ENCODE measurements at regions not wholly inside any gene's neighbourhood (a gene's known extent, or its start where the extent isn't known, plus 50 kb on each side); places are given as distances from the start of the nearest gene placed in this dataset.

GRCh38 chr4:130576218-130576617, 1480.3 kb downstream of the C4orf33 start:
- no peak for DNase-seq (ENCODE audit: low read depth, low spot score)
- no peak for TF ChIP-seq YY1 (IDR thresholded peaks at IDR 0.05; ENCODE audit: insufficient read depth, insufficient read length)
- TF ChIP-seq ZNF274 (IDR thresholded peaks at IDR 0.05; ENCODE audit: low read depth, low read length): no peak
- no peak for TF ChIP-seq SUZ12 (IDR thresholded peaks at IDR 0.05; ENCODE audit: extremely low read depth, insufficient read depth, insufficient read length)
- Histone ChIP-seq H3K4me3 (ENCODE audit: insufficient read length, low read depth) (no peak overlapping the region), H3K36me3 (ENCODE audit: insufficient read depth, insufficient read length, low read length) (no peaks in the 10 kb centered on the region), H3K4me1 (ENCODE audit: insufficient read depth, insufficient read length) (no peaks in the 10 kb centered on the region), H3K9ac (ENCODE audit: insufficient read length, low read depth) (no peak overlapping the region), H3K27me3 (ENCODE audit: insufficient read depth, insufficient read length) (no peaks in the 10 kb centered on the region), H3K9me3 (ENCODE audit: insufficient read depth, low read length) (no peaks in the 10 kb centered on the region; the same call in 1 of the 2 replicates)

DNA sequence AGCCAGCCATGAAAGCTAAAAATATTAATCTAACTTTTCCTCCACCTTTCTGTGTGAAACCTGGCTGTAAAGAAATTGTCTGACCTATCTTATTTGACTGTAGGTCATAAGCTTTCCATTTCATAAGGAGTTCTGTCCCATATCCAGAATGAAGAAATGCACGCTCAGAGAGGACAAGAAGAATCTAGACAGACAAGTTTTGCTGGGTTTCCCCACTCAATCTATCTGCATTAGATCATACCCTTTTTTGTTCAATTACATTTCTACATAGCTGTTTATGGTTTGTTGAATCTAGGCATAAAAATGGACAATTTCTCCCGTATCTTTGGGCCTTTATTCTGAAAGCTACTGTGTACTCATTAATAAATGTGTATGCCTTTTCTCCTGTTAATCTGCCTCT, 1495.1 kb downstream of the C4orf33 start:
- DNase-seq (ENCODE audit: low read depth, low spot score): no peak
- no peak overlapping the region for H3K9ac ChIP-seq (ENCODE audit: insufficient read length, low read depth)
- no peak for TF ChIP-seq ZNF274 (IDR thresholded peaks at IDR 0.05; ENCODE audit: low read depth, low read length)
- no peak for TF ChIP-seq SUZ12 (IDR thresholded peaks at IDR 0.05; ENCODE audit: extremely low read depth, insufficient read depth, insufficient read length)
- no peak for TF ChIP-seq YY1 (IDR thresholded peaks at IDR 0.05; ENCODE audit: insufficient read depth, insufficient read length)

DNA sequence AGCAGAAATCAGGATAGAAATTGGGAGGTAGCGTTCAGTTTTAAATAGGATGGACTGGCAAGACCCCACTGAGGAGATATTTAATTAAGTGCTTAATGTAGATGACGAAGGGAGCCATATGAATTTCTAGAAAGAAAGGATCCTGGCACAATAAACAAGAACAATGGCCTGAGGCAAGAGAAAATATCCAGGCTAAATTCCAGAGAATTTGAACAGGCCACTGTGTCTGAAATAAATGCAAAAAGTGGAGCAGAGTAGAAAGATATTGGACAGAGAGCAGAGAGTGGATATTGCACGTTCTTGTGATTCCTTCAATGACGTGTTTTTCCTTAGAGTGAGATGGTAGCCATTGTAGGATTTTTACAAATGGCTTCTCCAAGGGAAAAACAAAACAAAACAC, 1504.8 kb downstream of the C4orf33 start:
- no peaks in the 10 kb centered on the region for H3K36me3 ChIP-seq (ENCODE audit: insufficient read depth, insufficient read length, low read length)
- TF ChIP-seq ZNF274 (IDR thresholded peaks at IDR 0.05; ENCODE audit: low read depth, low read length) (no peak), SUZ12 (IDR thresholded peaks at IDR 0.05; ENCODE audit: extremely low read depth, insufficient read depth, insufficient read length) (no peak), YY1 (IDR thresholded peaks at IDR 0.05; ENCODE audit: insufficient read depth, insufficient read length) (no peak)

More for the DNA sequence above, 1495.1 kb downstream of the C4orf33 start:
- no peaks in the 10 kb centered on the region for H3K9me3 ChIP-seq (ENCODE audit: insufficient read depth, low read length)
- no peaks in the 10 kb centered on the region for H3K4me1 ChIP-seq (ENCODE audit: insufficient read depth, insufficient read length)
- H3K36me3 ChIP-seq (ENCODE audit: insufficient read depth, insufficient read length, low read length): no peaks in the 10 kb centered on the region
- H3K4me3 ChIP-seq (ENCODE audit: insufficient read length, low read depth): no peak overlapping the region
- no peaks in the 10 kb centered on the region for H3K27me3 ChIP-seq (ENCODE audit: insufficient read depth, insufficient read length)

GRCh38 chr4:130603043-130603442, 1507.1 kb downstream of the C4orf33 start:
- Histone ChIP-seq H3K4me1 (ENCODE audit: insufficient read depth, insufficient read length) (no peaks in the 10 kb centered on the region), H3K9ac (ENCODE audit: insufficient read length, low read depth) (no peak overlapping the region), H3K36me3 (ENCODE audit: insufficient read depth, insufficient read length, low read length) (no peaks in the 10 kb centered on the region), H3K4me3 (ENCODE audit: insufficient read length, low read depth) (no peak overlapping the region), H3K9me3 (ENCODE audit: insufficient read depth, low read length) (no peaks in the 10 kb centered on the region), H3K27me3 (ENCODE audit: insufficient read depth, insufficient read length) (no peaks in the 10 kb centered on the region)
- no peak for DNase-seq (ENCODE audit: low read depth, low spot score)
- no peak for TF ChIP-seq ZNF274 (IDR thresholded peaks at IDR 0.05; ENCODE audit: low read depth, low read length)

More for the DNA sequence above, 1504.8 kb downstream of the C4orf33 start:
- no peak for DNase-seq (ENCODE audit: low read depth, low spot score)
- no peak overlapping the region for H3K9ac ChIP-seq (ENCODE audit: insufficient read length, low read depth)
- H3K4me3 ChIP-seq (ENCODE audit: insufficient read length, low read depth): no peak overlapping the region
- H3K4me1 ChIP-seq (ENCODE audit: insufficient read depth, insufficient read length): no peaks in the 10 kb centered on the region
- H3K27me3 ChIP-seq (ENCODE audit: insufficient read depth, insufficient read length): no peaks in the 10 kb centered on the region
- H3K9me3 ChIP-seq (ENCODE audit: insufficient read depth, low read length): no peaks in the 10 kb centered on the region

DNA sequence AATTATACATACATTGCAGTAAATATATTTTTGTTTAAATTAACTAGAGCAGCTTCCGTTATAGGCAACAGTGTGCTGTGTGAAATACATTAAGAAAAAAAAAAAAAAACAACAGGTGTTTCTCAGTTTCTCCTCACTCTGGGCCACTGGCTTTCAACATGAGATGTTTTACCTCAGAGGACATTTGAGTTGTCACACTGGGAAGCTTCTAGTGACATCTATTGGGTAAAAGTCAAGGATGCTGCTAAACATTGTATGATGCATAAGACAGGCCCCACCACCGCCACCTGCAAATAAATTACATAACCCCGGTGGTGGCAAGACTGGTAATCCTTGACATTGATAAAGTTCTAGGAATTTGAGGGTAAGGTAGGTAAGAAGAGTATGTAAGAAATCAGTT, 1512.2 kb downstream of the C4orf33 start:
- Histone ChIP-seq H3K27me3 (ENCODE audit: insufficient read depth, insufficient read length) (no peaks in the 10 kb centered on the region), H3K4me1 (ENCODE audit: insufficient read depth, insufficient read length) (no peaks in the 10 kb centered on the region), H3K4me3 (ENCODE audit: insufficient read length, low read depth) (no peak overlapping the region), H3K9ac (ENCODE audit: insufficient read length, low read depth) (no peak overlapping the region), H3K9me3 (ENCODE audit: insufficient read depth, low read length) (no peaks in the 10 kb centered on the region), H3K36me3 (ENCODE audit: insufficient read depth, insufficient read length, low read length) (no peaks in the 10 kb centered on the region)
- TF ChIP-seq SUZ12 (IDR thresholded peaks at IDR 0.05; ENCODE audit: extremely low read depth, insufficient read depth, insufficient read length): no peak
- no peak for TF ChIP-seq YY1 (IDR thresholded peaks at IDR 0.05; ENCODE audit: insufficient read depth, insufficient read length)
- TF ChIP-seq ZNF274 (IDR thresholded peaks at IDR 0.05; ENCODE audit: low read depth, low read length): no peak
- DNase-seq (ENCODE audit: low read depth, low spot score): no peak

- Histone ChIP-seq H3K9ac (ENCODE audit: insufficient read length, low read depth) (no peak overlapping the region), H3K27me3 (ENCODE audit: insufficient read depth, insufficient read length) (no peaks in the 10 kb centered on the region), H3K36me3 (ENCODE audit: insufficient read depth, insufficient read length, low read length) (no peaks in the 10 kb centered on the region), H3K4me3 (ENCODE audit: insufficient read length, low read depth) (no peak overlapping the region), H3K9me3 (ENCODE audit: insufficient read depth, low read length) (peaks cover 6% of the 10 kb centered on the region; the same call in 1 of the 2 replicates), H3K4me1 (ENCODE audit: insufficient read depth, insufficient read length) (no peaks in the 10 kb centered on the region)
- no peak for DNase-seq (ENCODE audit: low read depth, low spot score)
- TF ChIP-seq YY1 (IDR thresholded peaks at IDR 0.05; ENCODE audit: insufficient read depth, insufficient read length): no peak
Observed at GRCh38 chr4:130628531-130628930, 1532.6 kb downstream of the C4orf33 start.

DNA sequence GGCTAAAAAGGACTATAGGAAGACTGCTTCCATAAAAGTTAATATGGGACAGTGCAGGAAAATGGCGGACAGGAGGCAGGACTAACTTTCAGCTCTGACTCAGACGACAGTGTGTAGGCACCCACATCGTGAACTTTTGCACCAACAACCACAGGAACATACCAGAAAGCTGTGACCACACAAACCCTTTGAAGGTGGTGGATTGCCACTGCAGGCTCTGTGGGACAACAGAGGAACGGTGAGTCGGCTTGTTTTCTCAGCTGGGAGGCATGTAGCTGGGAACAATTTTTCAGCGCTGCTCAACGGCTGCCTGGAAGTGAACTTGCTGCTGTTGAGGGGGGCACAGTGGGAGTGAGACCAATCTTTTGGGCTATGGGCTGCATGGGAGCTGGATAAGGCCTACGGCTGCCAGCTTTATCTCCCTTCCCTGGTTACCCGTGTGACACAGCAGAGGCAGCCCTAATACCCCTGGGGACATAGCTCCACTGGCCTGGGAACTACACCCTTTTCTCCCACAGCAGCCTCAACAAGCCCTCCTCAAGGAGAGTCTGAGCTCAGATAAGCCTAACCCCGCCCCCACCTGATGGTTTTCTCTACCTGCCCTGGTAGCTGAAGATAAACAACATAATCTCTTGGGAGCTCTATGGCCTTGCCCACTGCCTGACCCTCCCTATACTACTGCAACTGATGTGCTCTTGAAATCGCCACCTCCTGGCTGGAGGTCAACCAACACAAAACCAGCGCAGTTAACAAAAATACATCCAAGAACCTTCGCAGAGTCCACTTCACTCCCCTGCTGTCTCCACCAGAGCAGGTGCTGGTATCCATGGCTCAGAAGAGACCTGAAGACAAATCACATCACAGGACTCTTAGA, 1537.0 kb downstream of the C4orf33 start:
- Histone ChIP-seq H3K4me1 (ENCODE audit: insufficient read depth, insufficient read length) (no peaks in the 10 kb centered on the region), H3K9ac (ENCODE audit: insufficient read length, low read depth) (no peak overlapping the region), H3K36me3 (ENCODE audit: insufficient read depth, insufficient read length, low read length) (no peaks in the 10 kb centered on the region), H3K4me3 (ENCODE audit: insufficient read length, low read depth) (no peak overlapping the region), H3K27me3 (ENCODE audit: insufficient read depth, insufficient read length) (no peaks in the 10 kb centered on the region), H3K9me3 (ENCODE audit: insufficient read depth, low read length) (peaks cover 7% of the 10 kb centered on the region; the same call in 1 of the 2 replicates)
- no peak for DNase-seq (ENCODE audit: low read depth, low spot score)
- TF ChIP-seq YY1 (IDR thresholded peaks at IDR 0.05; ENCODE audit: insufficient read depth, insufficient read length) (no peak), ZNF274 (IDR thresholded peaks at IDR 0.05; ENCODE audit: low read depth, low read length) (no peak), SUZ12 (IDR thresholded peaks at IDR 0.05; ENCODE audit: extremely low read depth, insufficient read depth, insufficient read length) (no peak)
